ENCODE measurements at regions not wholly inside any gene's neighbourhood (a gene's known extent, or its start where the extent isn't known, plus 50 kb on each side); places are given as distances from the start of the nearest gene placed in this dataset.

- no peak overlapping the region for H3K27ac ChIP-seq (ENCODE audit: extremely low read length, insufficient read depth, low read length)
- H3K36me3 ChIP-seq (replicated peaks in 1 of 2; ENCODE audit: control insufficient read depth in 1 of 2, insufficient read depth in 2 of 2, low read length in 2 of 2), result no peaks in the 10 kb centered on the region
- ChIA-PET POLR2A (no interaction called here), CTCF (ENCODE audit: low intra/inter-chr PET ratio, low total read pairs) (no interaction called here)
- no peak overlapping the region for H3K9ac ChIP-seq (ENCODE audit: insufficient read depth, low read depth, low read length)
- H3K4me3 ChIP-seq (replicated peaks in 1 of 3; ENCODE audit: insufficient read depth in 1 of 3, low read depth in 2 of 3, low read length in 3 of 3), result no peak overlapping the region
- DNase-seq (ENCODE audit: low spot score), result no peak
- BruUV-seq (replicated peaks), result no TSS peak
- no peaks in the 10 kb centered on the region for H3K27me3 ChIP-seq (ENCODE audit: control insufficient read depth in 1 of 2, insufficient read depth in 2 of 2, low read length in 2 of 2)
- intact Hi-C loops (cut with micrococcal nuclease; ENCODE audit: unreplicated experiment), result no loop called here
- FAIRE-seq, result no peak
- H3K79me2 ChIP-seq (ENCODE audit: insufficient read depth, low read length), result no peaks in the 10 kb centered on the region
- H3K9me3 ChIP-seq (ENCODE audit: low read length), result peaks cover 73% of the 10 kb centered on the region
- H3K4me2 ChIP-seq (ENCODE audit: low read depth, low read length), result no peak overlapping the region
- no peaks in the 10 kb centered on the region for H3K4me1 ChIP-seq (ENCODE audit: insufficient read depth, low read length)
- in situ Hi-C loops (cut with HindIII; ENCODE audit: extremely low pct_ligation_motif_present, low pct_unique_long_range_greater_than_20kb), result no loop called here
- H4K20me1 ChIP-seq (ENCODE audit: insufficient read depth, low read length), result no peaks in the 10 kb centered on the region
- H2AFZ ChIP-seq (ENCODE audit: low read length), result no peak overlapping the region
- 32% methylated on average over 4 of the region's 5 CpGs for whole genome bisulfite sequencing (ENCODE audit: low lambda C conversion rate)
- no peak for ATAC-seq
- TF ChIP-seq REST (IDR thresholded peaks at IDR 0.05; ENCODE audit: borderline replicate concordance in 1 of 2, low read depth in 1 of 2, low read length in 2 of 2), result no peak
- no peak for TF ChIP-seq GPBP1L1 (CRISPR knock-in tag; IDR thresholded peaks at IDR 0.05)
- TF ChIP-seq BCLAF1 (IDR thresholded peaks at IDR 0.05), result no peak
- no peak for TF ChIP-seq LRRFIP1 (CRISPR knock-in tag; conservative IDR thresholded peaks at IDR 0.05)
- TF ChIP-seq TFDP1 (CRISPR knock-in tag; IDR thresholded peaks at IDR 0.05; ENCODE audit: borderline replicate concordance), result no peak
- no peak for TF ChIP-seq ZNF790 (CRISPR knock-in tag; IDR thresholded peaks at IDR 0.05; ENCODE audit: borderline replicate concordance)
- TF ChIP-seq ZNF605 (CRISPR knock-in tag; IDR thresholded peaks at IDR 0.05), result no peak
- TF ChIP-seq ZNF275 (CRISPR knock-in tag; IDR thresholded peaks at IDR 0.05; ENCODE audit: borderline replicate concordance), result no peak
- no peak for TF ChIP-seq ZNF577 (CRISPR knock-in tag; IDR thresholded peaks at IDR 0.05; ENCODE audit: borderline replicate concordance, low read depth)
- TF ChIP-seq ATRX (CRISPR knock-in tag; IDR thresholded peaks at IDR 0.05; ENCODE audit: borderline replicate concordance), result no peak
- no peak for TF ChIP-seq FOXA1 (IDR thresholded peaks at IDR 0.05)
- TF ChIP-seq FOXA1 (CRISPR knock-in tag; IDR thresholded peaks at IDR 0.05), result no peak
Observed at GRCh38 chr4:30295652-30296051, 424.5 kb upstream of the PCDH7 start.
